ENCODE measurements at regions not wholly inside any gene's neighbourhood (a gene's known extent, or its start where the extent isn't known, plus 50 kb on each side); places are given as distances from the start of the nearest gene placed in this dataset.
A peak's percentile ranks its signal among the peaks of the same experiment; 100 is the strongest.

GRCh38 chr5:10902145-10902544 lies 141.1 kb upstream of the DAP start:
- Histone ChIP-seq H3K4me3 (replicated peaks in 1 of 4; ENCODE audit: control extremely low read depth in 1 of 4, insufficient read depth in 1 of 4, low read depth in 3 of 4, low read length in 4 of 4) (no peak overlapping the region), H3K9me3 (ENCODE audit: control insufficient read depth, insufficient read depth, low read depth, low read length) (no peaks in the 10 kb centered on the region), H4K20me1 (ENCODE audit: control insufficient read depth, extremely low read depth, insufficient read depth, low read length) (no peaks in the 10 kb centered on the region), H3K4me2 (ENCODE audit: extremely low read depth, insufficient read depth, low read length) (peak overlapping the region; percentile 46), H2AFZ (ENCODE audit: low read length) (no peak overlapping the region), H3K27ac (ENCODE audit: insufficient read depth, low read length) (no peak overlapping the region), H3K79me2 (ENCODE audit: control insufficient read depth, insufficient read depth, low read length) (no peaks in the 10 kb centered on the region), H3K9ac (ENCODE audit: insufficient read depth, low read length) (no peak overlapping the region), H3K4me1 (ENCODE audit: control insufficient read depth, extremely low read depth, insufficient read depth, low read length) (peaks cover 9% of the 10 kb centered on the region), H3K27me3 (ENCODE audit: control insufficient read depth, insufficient read depth, low read length) (no peaks in the 10 kb centered on the region), H3K36me3 (ENCODE audit: control insufficient read depth, insufficient read depth, low read length) (no peaks in the 10 kb centered on the region)
- peak; percentile 67 to 85 for DNase-seq (ENCODE audit: low read depth in 2 of 2)
- no peak for TF ChIP-seq CTCF (conservative IDR thresholded peaks at IDR 0.05 in 1 of 2, IDR thresholded peaks at IDR 0.05 in 1 of 2; ENCODE audit: low read depth in 1 of 2, low read length in 2 of 2)
- no peak for TF ChIP-seq EZH2 (IDR thresholded peaks at IDR 0.05; ENCODE audit: low read length, missing control alignments)

- no peaks in the 10 kb centered on the region for H4K20me1 ChIP-seq (ENCODE audit: control insufficient read depth, extremely low read depth, insufficient read depth, low read length)
- no peak overlapping the region for H3K27ac ChIP-seq (ENCODE audit: insufficient read depth, low read length)
- no peaks in the 10 kb centered on the region for H3K36me3 ChIP-seq (ENCODE audit: control insufficient read depth, insufficient read depth, low read length)
- TF ChIP-seq EZH2 (IDR thresholded peaks at IDR 0.05; ENCODE audit: low read length, missing control alignments) (no peak), CTCF (conservative IDR thresholded peaks at IDR 0.05 in 1 of 2, IDR thresholded peaks at IDR 0.05 in 1 of 2; ENCODE audit: low read depth in 1 of 2, low read length in 2 of 2) (no peak)
- H3K79me2 ChIP-seq (ENCODE audit: control insufficient read depth, insufficient read depth, low read length): no peaks in the 10 kb centered on the region
- H3K4me3 ChIP-seq (replicated peaks in 1 of 4; ENCODE audit: control extremely low read depth in 1 of 4, insufficient read depth in 1 of 4, low read depth in 3 of 4, low read length in 4 of 4): no peak overlapping the region
- no peak for DNase-seq (ENCODE audit: low read depth in 2 of 2)
- H3K9me3 ChIP-seq (ENCODE audit: control insufficient read depth, insufficient read depth, low read depth, low read length): no peaks in the 10 kb centered on the region
- H3K27me3 ChIP-seq (ENCODE audit: control insufficient read depth, insufficient read depth, low read length): no peaks in the 10 kb centered on the region
- H2AFZ ChIP-seq (ENCODE audit: low read length): no peak overlapping the region
- no peak overlapping the region for H3K4me2 ChIP-seq (ENCODE audit: extremely low read depth, insufficient read depth, low read length)
- peaks cover 9% of the 10 kb centered on the region for H3K4me1 ChIP-seq (ENCODE audit: control insufficient read depth, extremely low read depth, insufficient read depth, low read length)
- H3K9ac ChIP-seq (ENCODE audit: insufficient read depth, low read length): no peak overlapping the region
Observed at GRCh38 chr5:10898514-10898913, 137.5 kb upstream of the DAP start.

- Histone ChIP-seq H3K27me3 (ENCODE audit: control insufficient read depth, insufficient read depth, low read length) (no peaks in the 10 kb centered on the region), H3K4me3 (replicated peaks in 1 of 4; ENCODE audit: control extremely low read depth in 1 of 4, insufficient read depth in 1 of 4, low read depth in 3 of 4, low read length in 4 of 4) (no peak overlapping the region)
- no peak for TF ChIP-seq EZH2 (IDR thresholded peaks at IDR 0.05; ENCODE audit: low read length, missing control alignments)
- TF ChIP-seq CTCF (conservative IDR thresholded peaks at IDR 0.05 in 1 of 2, IDR thresholded peaks at IDR 0.05 in 1 of 2; ENCODE audit: low read depth in 1 of 2, low read length in 2 of 2): no peak
Observed at GRCh38 chr5:10896016-10896415, 135.0 kb upstream of the DAP start.

More at GRCh38 chr5:10896016-10896415, 135.0 kb upstream of the DAP start:
- Histone ChIP-seq H3K9me3 (ENCODE audit: control insufficient read depth, insufficient read depth, low read depth, low read length) (no peaks in the 10 kb centered on the region), H3K27ac (ENCODE audit: insufficient read depth, low read length) (no peak overlapping the region), H3K79me2 (ENCODE audit: control insufficient read depth, insufficient read depth, low read length) (no peaks in the 10 kb centered on the region), H4K20me1 (ENCODE audit: control insufficient read depth, extremely low read depth, insufficient read depth, low read length) (no peaks in the 10 kb centered on the region), H2AFZ (ENCODE audit: low read length) (no peak overlapping the region), H3K9ac (ENCODE audit: insufficient read depth, low read length) (no peak overlapping the region), H3K4me2 (ENCODE audit: extremely low read depth, insufficient read depth, low read length) (no peak overlapping the region), H3K4me1 (ENCODE audit: control insufficient read depth, extremely low read depth, insufficient read depth, low read length) (no peaks in the 10 kb centered on the region), H3K36me3 (ENCODE audit: control insufficient read depth, insufficient read depth, low read length) (no peaks in the 10 kb centered on the region)
- DNase-seq (ENCODE audit: low read depth in 2 of 2): no peak
